Activated T-cell treated with anti-CD3 and anti-CD28 coated beads for 24 hours (primary cell): ENCODE measurements at regions not wholly inside any gene's neighbourhood (a gene's known extent, or its start where the extent isn't known, plus 50 kb on each side); places are given as distances from the start of the nearest gene placed in this dataset.

ENCODE experiments used
- DNase-seq: peaks from one replicate; pipeline ENCODE4 v3.0.0-alpha.2; 2020; ENCODE audit warnings: low read depth

DNA sequence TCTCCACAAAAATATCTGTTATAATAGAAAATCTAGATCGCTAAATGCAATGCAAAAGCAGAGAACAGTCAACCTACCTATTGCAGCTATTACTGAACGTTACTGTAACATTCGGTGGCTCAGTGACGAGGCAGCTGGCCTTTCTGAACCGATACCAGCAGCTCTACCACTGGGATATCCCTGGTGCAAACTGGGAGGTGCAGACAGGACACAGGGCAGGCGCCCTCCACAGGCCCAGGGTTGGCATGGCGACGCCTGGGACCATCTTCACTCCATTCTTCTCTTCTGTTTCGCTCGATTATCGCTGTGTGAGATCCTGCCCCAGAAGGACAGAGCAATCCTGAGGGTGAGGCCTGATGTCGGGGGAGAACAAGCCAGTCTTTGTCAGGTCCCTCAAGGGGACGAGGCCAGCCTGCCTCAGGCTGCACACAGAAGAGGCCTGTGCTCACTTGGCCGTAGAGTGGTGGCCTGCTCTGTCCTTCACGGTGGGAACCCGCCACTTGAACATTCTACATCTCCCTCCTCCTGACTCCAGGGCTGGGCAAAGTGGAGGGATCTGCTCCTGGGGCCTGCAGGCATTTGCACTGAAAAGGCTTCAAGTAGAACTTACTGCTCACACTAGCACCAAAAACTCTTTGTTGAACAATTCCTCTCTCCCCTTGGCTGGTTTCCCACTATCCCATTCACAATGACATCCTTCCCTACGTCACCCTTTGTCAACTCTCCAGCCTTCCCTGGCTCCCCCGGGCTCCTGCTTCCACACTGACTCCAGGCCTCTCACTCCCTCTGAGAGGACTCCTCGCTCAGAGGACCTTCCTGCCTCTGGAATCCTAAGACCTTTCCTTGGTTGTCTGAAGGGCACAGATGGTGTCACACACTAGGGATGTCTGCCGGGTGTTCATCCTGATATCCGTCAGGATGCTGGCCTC, 49.7 kb downstream of the CYRIA start:
- no peak for DNase-seq

DNA sequence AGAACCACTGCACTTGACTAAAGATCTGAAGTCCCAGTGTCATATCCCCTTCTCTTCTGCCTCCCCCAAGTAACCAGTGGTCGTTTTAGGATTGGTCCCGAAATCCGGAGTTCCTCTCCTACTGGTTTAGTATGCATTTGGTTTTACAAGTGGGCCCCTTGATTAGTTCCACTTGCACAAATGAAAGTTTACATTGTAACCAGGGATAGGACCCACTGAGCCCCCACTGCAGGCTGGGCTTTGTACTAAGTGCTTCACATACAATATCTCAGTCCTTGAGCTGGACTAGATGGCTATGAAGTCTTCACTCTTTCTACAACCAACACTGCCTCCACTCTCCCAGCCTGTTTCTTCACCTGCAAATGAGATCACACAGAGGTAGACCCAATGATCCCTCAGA, 50.4 kb downstream of the CYRIA start:
- DNase-seq, result no peak

DNA sequence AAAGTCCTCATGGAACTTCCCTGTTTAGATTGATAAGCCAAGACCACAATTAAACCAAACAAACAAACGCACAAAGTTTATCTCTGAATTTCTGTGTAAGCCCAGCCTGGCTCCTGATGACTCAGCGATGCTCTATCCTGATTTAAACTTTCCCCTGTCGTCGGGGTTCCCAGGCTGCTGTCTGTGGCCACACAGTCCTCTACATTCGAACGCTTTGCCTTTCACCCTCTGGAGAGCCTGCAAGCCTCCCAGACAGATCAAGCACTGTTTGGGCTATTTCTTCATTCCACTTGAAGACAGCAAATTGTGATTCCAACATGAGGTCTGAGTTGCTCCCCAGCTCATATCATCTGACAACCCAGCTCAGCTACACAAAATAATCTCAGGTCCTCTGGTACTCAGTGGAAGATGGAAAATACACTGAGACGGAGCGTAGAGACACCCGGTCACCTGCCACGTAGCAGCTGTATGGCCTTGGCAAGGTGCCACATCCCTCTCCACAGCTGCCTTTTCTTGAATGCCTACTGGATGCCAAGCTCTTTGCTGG, 51.2 kb downstream of the CYRIA start:
- DNase-seq, result no peak

DNA sequence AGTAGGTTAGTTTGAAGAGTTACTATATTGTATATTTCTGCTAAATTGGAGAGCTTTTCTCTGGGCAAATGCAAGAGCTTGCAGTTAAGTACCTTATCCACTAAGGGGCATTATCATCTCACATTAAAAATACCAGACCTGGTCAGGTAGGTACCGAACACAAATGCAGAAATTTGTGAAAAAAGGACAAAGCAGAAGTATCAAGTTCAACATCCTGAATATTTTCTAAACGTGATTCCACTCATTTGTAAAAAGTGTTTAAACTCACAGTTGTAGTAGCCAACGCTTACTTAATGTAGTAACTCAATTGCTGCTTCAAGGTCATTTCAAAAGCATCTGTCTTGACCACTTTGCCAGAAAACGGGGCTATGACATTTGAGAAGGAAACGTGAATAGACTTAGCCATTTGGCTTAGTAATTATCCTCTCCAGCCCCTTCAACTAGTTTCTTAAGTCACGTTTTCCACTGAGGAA, 52.1 kb downstream of the CYRIA start:
- no peak for DNase-seq

DNA sequence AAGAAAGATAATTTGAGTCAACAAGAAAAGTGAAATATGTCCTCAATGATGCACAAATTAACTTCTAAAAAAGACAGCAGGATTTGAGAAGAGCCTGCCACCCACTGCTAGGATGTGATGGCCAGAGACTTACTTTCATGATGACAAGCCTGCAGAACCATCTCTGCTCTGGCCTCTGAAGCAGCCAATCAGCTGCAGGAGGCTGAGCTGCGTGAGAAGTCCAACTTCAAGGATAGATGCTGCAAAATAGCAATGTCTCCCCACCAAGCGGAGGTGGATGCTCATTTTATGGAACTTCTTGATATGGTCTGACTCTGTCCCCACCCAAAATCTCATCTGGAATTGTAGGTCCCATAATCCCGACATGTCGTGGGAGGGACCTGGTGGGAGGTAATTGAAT, 53.1 kb downstream of the CYRIA start:
- DNase-seq, result no peak

DNA sequence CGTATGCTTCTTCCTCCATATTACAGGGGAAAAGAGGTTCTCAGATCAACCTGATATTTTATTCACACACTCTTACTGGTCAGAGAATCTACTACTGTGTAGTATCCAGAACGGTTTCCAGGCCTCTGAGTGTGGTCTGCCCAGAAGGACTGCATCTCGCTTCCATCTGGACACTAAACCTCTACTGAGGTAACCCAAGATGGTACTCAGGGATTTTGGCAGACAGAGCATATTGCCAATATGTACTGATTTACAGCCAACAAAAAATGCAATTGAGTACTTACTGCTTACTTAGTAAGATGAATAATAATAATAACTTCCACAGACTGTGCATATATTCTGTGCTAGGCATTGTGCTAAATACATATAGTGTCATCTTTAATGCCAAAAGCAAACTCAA, 55.8 kb downstream of the CYRIA start:
- DNase-seq, result no peak

DNA sequence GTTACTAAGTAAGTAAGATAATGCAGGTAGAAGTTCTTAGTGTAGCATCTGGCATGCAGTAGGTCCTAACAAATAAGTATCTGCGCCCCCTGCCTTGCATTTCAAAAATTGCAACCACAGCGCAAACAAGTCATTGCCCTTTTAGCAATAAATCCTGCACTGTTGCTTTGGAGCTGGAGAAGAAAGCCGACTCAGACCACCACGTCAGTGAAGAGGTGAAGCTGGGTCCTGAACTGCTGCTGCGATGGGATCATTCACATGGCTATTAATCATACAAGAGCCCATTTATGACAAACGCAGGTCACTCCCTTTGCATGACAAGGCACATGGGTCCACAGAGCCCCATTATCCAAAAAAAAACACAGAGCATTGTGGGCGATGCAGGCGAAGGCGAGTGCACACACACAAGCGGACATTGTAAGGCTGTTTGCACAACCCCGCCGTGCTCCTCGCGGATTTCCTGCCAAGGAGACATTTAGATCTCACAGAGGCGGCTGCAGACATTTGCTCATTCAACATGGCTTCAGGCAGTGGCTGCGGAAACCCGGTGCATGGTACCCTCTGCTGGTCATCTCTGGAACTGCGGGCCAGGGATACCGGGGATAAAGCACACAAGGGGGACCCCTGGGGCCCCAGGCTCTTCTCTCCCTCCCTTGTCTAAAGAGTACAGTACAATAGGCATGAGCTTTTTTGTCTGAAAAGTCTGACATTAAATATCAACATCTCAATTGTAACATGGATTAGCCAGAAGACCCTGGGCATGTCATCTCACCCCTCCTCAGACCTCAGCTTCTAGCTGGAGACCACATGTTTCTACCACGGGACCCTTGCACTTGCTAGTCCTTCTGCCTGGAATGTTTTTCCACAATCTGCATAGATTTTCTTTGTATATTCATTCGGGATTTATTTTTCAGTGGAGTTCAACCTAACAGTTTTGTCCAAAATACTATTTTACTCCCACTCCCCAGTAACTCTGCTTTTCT, 56.7 kb downstream of the CYRIA start:
- peak; percentile 81 for DNase-seq

DNA sequence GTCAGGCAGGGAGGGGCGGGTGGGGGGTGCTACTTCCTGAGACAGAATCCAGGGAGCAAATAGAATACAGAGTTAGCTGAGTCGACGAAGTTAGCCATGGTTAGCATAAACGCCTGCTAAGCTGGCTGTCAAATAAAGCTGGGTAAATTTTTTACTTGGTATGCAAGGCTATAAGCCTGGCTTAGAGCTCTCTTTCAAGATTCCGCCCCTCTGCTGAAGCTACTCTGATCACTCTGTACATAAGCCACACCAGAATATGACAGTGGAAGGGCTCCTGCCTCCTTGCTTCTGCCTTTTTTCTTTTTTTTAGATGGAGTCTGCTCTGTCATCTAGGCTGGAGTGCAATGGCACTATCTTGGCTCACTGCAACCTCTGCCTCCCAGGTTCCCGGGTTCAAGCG, 58.3 kb downstream of the CYRIA start:
- no peak for DNase-seq

DNA sequence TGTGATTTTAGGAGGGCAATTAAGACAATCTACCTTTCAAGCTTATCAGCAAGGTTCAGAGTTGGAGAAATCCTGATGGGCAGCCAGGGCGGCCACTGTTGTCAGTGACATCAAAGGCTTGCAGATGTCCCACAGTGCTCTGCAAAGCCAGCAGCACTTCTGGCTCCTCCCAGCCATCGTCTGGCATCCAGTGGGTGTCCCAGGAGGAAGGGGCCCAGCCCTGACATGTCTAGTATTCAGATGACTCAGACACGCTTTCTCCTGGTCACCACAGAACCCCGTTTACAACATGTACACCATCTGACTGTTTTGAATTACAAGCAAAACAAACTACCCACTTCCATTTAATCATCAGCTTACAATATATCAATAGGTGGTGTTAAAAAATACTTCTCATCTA, 61.4 kb downstream of the CYRIA start:
- no peak for DNase-seq

DNA sequence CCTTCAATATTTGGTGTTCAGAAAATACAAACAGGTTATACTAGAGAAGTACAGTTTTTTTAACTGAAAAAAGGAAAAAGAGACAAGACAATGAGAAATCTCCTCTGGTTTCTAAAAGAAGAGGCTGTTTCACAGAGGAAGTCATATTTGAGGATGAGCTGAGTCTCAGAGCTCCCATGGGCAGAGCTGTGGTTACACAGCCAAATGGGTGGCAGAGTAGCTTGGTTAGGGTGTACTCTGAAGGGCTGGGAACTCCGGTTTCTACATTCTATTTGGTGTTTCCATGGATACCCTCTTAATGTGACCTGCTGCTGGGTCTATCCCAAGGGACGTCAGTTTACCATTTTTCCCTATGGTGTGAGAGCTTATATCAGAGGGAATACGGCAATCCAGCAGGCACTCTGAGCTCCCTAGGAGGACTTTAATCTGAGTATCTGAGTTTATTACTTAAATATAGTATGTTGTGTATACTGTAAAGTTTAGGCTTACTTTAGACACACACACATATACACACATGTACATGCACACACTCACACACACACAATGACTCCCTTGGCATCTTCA, 74.2 kb downstream of the CYRIA start:
- no peak for DNase-seq

DNA sequence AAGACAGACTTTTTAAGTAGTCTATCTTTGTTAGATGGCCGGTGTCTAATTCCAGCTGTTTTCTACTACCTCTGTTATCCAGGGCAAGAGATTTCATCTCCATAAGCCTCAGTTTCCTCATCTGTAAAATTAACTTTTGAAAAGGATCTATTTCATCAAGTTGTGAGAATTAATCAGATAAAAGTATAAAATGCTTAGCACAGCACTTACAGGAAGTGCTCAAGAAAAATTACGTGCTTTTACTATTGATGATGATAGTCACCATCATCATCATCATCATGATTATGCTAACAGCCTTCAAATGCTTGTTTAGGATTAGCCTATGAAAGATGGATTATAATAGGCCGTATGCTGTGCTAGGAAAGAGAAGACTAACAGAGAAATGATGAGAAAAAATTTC, 76.2 kb downstream of the CYRIA start:
- DNase-seq, result no peak

DNA sequence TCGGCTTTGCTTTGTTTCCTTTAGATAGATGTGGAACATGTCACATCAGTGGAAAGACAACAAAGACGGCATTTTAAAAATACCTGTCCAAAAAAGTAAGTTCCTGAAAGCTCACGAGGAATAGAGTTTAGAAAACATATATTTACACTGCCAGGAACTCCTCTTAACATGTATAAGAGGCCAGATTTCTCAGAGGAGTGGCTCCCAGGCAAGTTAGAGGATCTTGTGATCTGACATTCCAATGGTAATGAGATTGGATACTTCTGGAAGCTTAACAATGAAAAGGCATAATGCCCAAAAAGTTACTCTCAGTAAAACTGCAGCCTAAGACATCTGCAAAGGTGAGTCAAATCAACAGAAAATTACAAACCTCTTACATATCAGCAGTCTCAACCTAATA, 77.1 kb downstream of the CYRIA start:
- no peak for DNase-seq

DNA sequence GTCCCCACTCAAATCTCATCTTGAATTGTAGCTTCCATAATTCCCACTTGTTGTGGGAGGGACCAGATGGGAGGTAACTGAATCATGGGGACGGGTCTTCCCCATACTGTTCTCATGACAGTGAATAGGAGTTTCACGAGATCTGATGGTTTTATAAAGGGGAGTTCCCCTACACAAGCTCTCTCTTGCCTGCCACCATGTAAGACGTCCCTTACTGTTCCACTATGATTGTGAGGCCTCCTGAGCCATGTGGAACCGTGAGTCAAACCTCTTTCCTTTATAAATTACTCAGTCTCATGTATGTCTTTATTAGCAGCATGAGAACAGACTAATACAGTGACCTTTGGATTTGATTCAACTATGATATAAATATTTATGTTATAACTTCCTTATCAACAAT, 78.0 kb downstream of the CYRIA start:
- no peak for DNase-seq

DNA sequence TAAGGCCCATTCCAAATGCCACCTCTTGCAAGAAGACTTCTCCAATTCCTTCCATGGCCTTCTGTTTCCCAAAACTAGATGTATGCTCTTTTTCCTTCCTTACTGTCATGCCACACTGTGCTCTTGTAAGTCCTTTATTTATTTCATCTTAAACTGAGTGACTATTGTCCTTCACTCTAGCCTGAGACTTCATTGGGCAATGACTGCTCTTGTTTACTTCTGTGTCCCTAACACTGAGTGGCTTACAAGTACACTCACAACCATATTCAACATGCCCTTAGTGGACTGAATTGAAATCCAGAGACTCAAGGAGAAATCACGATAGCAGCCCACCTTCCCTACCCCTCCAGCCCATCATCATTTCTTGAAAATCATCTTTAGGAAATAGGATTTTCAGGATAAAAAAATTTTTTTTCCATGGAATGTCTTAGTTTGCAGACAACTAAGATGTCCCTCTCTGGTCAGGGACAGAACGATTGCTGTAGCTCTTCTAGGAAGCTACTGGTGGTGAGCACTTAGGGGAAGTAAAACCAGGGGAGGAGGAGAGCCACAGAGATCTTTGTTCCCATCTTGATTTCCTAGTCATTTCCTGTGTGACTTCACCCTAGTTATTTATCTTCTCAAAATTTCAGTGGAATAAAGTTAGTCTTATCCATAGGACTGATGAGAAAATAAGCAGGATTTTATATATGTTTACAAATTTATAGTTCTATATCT, 80.7 kb downstream of the CYRIA start:
- DNase-seq, result no peak

DNA sequence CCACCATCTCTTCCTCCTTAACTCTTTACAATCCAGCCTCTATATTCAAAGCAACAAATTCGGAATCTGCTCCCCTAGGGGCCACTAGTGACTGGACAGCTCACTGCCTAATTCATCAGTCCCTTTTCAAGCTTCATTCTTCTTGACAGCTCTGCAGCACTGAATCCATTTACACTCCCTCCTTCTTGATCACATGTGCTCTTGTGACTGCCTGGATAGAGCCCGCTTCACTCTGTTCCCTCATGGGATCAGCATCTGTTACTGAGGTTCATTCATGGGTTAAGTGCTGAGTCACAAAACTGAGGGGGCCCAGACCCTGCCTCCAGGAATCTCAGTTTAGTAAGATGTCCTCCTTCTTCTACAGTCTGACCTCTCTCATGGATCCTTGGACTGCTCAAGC, 81.5 kb downstream of the CYRIA start:
- no peak for DNase-seq

DNA sequence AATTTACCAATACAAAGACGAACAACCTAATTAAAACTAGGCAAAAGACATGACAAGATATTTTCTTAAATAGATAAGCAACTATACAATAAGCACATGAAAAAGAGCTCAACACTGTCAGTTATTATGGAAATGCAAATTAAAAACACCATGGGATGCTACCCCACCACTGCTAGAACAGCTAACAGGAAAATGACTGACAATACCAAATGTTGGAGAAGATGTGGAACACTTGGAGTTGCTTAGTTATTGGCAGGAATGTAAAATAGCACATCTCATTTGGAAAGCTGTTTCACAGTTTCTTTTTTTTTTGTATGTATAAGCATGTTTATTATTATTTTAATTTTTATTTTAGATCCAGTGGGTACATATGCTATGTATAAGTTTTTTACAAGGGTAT, 84.4 kb downstream of the CYRIA start:
- DNase-seq, result no peak

DNA sequence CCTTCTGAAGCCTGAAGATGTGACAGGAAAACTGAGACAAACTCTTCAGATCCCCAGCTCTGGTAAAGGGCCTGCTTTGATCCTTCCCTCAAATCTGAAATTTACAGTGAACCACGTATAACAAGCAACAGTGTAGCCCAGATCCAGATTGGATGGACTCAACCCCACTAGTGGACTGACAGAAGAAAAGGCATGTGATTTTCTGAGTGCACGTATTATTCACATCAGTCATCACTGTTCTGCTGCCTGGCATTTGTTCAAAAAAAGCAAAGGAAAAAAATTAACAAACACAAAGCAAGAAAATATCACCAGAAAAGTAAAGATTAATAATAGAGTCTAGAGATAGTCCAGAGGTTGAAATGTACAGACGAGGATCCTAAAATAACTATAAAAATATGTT, 87.6 kb downstream of the CYRIA start:
- no peak for DNase-seq

DNA sequence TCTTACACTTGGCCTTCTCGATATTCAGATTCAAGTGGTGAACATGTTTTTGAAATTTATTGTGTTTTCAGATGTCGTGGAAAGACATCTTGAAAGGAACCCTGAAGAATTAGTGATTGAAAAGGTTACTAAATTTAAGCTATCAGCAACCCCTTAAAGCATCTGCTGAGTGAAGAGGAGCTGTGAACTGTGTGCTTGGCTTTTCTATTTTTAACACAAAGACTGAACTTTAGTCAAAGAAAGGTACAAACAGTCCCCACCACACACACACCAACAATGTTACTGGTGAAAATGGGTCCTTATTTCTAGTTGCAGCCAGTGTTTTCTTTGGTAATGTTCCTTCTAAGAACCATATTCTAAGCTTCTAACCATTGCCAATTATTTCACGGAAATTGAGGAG, 95.1 kb downstream of the CYRIA start:
- no peak for DNase-seq

DNA sequence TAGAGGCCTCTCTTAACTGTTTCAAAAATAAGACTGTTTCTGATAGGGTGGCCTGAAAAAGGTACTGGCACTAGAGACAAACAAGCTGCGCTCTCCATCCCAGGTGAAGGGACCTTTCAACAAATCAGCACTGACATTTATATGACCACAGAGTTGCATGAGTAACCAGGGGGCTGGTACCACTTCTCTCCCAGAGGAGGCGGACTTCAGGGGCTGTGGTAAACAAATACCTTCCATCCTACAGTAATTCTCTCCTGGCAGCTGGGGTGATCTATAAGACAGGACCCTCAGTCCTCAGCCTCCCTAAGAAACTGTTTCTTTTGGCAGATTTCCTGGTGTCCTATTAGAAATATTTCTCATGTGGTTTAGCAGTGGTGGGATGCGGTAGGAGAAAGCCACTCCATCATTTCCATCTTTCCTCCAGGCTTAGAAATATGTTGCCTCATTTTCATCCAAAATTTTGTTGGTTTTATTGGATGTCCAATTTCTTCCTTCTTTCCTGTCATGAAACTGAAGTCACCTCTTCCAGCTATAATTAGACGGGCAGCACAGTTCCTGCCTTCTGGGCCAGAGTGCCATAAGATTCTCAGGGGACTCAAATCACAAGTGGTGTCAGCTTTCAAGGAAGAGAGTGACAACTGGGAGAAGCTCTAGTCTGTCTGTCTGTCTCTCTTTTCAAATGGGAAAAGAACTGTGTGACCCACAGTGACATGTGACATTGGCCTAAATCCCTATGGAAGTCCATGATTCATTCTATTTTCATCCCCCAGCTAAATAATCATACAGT, 96.4 kb downstream of the CYRIA start:
- DNase-seq, result no peak

DNA sequence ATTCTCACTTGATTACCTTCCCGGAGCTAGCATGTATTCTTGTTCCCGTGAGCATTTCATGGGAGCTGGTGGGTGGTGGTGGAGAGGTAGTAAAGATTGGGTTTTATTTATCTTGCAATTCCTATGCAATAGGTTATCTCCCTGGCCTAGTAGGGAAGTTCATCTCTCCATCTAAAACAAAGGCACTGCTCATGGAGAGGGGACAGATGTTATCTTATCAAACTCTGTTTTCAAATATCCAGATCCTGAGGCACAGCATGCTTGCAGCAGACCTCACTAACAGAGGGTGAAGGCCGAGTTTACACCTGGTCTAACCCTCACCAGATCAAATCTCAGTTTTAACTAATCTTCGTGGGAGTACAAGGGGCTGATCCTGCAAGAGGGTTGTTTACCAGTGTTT, 98.9 kb downstream of the CYRIA start:
- no peak for DNase-seq

DNA sequence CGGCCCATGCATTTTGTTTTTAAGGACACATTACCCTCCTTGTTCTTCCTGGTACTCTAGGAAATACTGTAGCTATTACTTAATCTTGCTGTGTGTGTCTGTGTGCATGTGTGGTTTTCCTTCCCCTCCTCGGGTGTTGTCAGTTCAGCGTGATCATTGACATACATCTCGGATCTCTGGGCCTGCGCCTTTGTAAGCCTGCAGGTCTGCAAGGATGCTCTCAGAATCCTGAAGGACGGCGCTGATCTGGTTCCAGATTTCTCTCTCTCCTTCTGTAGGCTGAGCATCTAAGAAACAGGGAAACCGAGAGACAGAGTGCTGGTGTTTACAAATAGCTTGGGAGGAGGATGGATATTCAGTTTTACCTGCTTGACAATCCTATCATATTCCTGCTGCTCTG, 100.2 kb downstream of the CYRIA start:
- no peak for DNase-seq
